NCI-H446 (cell line): ENCODE measurements at regions not wholly inside any gene's neighbourhood (a gene's known extent, or its start where the extent isn't known, plus 50 kb on each side); places are given as distances from the start of the nearest gene placed in this dataset.
"Not testable (repeated sequence)": the region's sequence is repeated elsewhere in the genome, so short reads cannot be mapped to it uniquely, and the experiment has no call there.

Experiments
- DNase-seq, 2 experiments: peaks; one replicate each; lab custom pipeline; 2025; lab: John Stamatoyannopoulos, UW

DNA sequence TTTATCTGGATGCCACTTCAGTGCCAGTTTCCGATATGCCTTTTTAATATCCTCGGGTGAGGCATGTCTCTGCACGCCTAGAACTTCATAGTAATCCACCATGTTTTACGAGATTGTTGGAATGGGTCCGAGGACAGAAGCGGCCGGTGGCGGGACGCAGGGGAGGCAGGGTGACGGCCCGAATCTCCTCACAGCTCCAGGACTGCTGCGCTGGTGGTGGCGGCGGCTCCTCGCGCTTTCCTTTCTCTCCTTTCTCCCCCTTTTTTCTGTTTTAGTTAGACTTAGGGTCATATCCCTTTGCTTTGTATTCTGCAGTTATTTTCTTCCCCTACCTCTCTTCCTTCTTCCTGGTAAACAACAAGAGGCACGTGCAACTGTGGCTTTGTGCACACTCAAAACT lies 645.8 kb downstream of the ETS1 start:
- not testable (repeated sequence) for DNase-seq

DNA sequence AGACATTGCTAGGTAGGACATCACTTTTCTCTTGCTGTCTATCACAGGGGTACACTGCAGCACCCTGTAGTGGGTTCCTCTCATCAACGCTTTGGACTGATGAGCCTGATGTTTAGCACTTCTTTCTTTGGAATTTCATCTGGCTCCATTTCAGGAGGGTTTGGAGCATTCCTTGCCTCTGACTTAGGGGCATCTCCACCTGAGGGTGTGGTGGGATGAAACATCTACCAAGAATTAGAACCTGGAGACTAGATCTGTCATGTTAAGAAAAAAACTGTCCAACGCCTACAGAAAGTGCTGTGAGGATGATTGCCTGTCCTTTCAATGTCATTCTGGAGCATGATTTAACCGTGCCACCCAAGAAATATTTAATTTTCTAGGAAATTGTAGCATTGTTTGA lies 648.4 kb downstream of the ETS1 start:
- no peak for DNase-seq

DNA sequence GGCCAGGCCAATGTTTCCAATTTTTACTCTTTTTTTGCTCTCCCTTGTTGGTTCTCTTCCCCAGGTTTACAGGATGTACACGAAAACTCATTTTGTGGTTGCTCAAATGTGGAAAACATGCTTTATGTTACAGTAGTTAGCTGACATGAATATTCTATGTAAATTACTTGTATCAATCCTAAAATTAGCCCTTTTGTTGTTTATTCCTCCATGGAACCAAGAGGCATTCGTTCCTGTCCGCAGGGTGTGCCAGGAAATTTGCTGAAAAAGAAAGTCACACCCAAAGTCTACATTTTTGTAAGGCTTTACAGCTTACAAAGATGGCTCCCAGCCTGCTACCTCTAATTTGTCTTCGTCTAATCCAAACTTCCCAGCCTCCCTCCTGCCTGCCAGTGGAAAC lies 652.3 kb downstream of the ETS1 start:
- DNase-seq: no peak

DNA sequence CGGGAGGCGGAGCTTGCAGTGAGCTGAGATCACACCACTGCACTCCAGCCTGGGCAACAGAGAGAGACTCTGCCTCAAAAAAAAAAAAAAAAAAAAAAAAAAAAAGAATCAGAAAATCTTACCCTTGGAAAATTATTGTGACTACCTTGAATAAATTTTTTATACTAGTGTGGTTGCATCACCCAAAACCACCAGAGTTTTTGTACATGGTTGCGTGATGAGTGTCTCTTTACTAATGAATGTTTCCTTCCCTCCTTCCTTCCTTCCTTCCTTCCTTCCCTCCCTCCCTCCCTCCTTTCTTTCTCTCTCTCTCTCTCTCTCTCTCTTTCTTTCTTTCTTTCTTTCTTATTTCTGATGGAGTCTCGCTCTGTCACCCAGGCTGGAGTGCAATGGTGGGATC lies 653.4 kb downstream of the ETS1 start:
- not testable (repeated sequence) for DNase-seq

DNA sequence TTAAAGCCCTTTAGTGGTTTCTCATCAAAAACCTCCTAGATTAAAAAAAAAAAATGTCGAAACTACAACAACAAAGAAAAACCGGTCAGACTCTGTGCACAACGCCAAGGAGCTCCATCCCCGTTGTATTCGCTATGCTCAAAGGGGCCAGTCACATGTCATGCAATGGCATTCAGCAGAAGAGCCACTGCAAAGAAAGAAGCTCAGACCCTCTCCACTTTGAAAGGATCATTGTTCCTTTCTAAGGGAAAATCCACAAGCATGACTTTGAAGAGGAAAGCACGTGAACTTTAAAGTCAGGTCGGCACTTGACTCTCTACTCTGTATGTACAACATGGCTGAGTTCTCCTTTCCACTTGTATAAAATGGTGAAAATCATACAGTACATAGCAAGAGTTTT lies 655.6 kb downstream of the ETS1 start:
- DNase-seq: no peak

DNA sequence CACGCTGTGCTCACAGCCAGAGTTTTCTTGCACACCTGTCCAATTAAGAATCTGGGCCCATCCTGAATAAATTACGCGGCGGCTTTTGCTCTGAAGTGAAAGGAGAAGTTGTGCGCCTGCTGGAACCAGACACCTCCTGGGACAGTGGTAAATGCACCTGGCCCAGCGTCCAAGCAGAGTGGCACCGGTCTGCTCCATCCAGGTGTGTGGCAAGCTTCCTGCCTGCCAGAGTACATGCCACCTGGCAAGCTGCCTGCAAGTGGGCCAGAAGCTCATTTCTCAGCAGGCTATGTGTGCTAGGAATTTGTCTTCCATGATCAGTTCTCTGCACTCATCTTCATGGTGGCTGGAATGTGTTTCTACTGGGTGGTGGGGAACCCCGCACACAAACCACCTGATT lies 660.6 kb downstream of the ETS1 start:
- no peak for DNase-seq

DNA sequence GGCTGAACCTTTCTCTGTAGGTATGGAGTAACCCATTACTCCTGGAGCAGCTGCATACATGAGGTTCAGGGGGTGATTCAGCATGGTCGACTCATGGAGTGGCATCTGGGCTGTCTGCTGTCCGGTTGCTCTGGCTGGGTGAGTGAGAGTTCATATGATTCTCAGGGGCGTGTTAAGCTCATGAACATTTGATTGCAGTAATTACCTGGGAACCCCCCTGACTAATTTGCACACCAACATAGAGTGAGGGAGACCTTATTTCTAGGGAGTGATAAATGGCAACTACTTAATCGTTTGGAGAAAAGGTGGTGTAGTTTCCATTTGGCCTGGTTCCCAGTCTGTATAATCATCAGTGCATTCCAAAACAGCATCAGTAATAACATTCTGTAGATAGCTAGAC lies 661.9 kb downstream of the ETS1 start:
- no peak for DNase-seq

DNA sequence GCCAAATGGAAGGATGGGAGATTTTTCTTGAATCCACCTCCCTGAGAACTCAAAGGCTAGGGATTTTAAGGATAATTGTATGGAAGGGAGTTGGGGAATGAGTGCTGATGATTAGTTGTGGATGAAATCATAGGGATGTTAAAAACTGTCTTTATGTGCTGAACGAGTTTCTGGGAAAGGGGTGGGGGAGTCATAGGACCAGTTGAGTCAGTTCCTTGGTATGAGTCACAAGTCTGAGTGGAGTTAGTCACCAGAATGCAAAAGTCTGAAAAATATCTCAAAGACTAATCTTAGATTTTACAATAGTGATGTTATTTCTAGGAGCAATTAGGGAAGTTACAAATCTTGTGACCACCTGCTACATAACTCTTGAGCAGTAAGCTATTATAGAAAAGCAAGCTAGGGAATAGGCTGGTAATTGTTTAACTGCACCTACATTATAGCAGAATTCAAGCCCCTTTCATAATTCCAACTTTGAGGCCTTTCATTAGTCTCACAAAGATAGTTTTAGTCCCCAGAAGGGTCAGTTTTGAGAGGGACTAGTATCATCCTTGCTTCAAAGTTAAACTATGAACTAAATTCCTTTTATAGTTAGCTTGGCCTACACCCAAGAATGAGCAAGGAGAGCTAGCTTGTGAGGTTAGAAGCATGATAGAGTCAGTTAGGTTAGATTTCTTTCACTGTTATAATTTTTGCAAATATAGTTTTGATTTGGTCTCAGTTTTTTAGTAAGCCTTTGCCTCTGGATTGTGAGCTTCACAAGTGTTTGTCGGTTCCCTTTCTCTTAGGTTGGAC lies 668.0 kb downstream of the ETS1 start:
- no peak for DNase-seq

DNA sequence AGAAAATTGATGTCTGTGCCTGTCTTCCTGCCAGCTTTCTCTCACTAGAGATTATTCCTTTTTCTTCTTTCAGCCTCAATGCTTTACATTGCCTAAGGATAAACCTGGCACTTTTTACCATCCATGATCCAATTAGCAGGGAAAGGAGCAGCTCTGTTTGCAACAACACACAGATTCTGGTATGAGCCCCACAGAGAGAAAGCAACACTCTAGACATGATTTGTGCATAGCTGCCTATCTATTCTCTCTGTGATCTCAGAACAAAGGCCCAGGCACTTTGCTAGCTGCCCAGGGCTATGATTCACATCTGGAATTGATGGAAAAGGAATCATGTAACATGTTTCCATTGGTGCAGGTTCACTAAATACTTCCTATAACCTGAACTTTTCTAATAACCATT lies 685.0 kb downstream of the ETS1 start:
- DNase-seq: no peak

DNA sequence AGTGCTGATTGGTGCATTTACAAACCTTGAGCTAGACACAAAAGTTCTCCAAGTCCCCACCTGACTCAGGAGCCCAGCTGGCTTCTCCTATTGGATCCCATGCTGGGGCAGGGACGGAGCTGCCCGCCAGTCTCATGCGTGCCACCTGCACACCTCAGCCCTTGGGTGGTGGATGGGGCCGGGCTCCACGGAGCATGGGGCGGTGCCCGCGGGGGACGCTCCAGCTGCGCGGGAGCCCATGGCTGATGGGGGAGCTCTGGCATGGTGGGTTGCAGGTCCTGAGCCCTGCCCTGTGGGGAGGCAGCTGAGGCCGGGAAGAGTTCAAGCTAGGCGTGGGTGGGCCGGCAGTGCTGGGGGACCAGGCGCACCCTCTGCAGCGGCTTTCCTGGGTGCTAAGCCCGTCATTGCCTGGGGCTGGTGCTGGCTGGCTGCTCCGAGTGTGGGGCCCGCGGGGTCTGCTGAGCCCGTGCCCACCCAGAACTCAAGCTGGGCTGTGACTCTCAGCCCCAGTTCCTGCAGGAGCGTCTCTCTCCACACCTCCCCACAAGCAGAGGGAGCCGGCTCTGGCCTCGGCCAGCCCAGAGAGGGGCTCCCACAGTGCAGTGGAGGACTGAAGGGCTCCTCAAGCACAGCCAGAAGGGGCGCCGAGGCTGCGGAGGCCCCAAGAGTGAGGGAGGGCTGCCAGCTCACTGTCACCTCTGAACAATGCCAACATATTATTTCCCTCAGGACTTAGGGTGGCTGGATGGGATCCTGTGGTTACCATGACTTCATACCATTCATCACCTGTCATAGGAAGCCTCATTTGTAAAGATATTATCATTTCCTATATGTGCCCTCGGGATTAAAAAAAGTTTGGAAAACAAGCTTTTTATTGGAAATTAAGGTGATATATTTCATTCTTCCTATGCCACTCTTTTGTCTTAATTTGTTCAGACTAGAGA lies 688.7 kb downstream of the ETS1 start:
- DNase-seq: no peak

DNA sequence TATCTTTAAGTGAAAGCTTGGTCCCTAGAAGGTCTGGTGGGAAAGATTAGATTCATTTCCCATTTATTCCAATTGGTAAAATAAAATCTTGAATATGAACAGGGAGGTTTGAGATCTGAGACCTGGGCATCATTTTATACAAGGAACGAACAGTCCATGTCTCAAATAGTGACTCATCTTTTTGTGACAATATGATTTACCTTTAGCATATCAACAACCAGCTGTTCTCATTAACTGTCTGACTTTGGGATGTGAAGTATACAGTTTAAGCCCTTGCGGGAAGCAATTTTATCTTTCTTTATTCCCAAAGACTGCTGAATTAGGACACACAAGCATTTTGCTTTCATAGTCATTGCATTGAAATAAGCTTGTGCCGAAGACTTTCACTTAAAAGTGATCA lies 691.6 kb downstream of the ETS1 start:
- no peak for DNase-seq

DNA sequence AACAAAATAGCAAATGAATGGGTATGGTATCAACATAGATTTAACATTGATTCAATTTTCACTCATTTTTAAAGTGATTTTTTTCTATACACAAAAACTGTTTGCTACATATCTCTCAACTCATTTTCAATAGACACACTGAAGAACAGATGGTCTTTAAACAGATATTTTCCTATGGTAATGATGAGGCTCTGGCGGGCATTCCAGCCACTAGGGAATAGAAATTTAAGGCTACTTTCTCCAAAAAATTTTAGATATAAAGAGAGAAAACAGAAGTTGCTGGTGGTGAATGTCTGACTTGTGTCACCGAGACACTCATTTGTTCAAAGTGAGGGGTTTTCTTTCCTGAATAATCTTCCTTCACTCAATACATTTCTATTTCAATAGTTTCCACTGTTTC lies 693.0 kb downstream of the ETS1 start:
- no peak for DNase-seq

DNA sequence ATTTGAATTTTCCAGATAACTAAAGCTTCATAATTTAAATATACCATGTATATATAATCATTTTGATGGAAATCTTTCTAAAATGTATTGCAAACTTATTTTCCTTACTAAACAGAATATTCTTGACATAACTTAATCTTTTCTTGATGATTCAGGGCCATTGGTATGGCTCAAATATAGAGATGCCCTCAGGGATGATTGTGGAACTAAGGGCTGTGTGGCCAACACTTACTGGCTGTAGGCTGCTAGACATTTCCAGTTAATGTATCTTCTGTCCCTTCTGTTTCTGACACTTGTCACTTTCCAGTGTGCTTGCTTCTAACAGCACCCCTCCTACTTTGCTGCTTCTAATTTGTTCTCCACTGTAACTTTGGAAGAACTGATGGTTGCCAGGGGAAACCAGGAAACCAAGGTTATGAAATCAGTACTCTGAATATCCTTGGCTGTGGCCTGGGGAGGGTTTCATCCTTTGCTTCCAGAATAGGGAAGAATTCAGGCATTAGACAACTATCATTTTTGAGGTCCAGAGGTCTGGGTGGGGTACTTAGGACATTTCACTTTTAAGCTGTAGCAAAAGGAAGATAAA lies 697.2 kb downstream of the ETS1 start:
- DNase-seq: no peak

DNA sequence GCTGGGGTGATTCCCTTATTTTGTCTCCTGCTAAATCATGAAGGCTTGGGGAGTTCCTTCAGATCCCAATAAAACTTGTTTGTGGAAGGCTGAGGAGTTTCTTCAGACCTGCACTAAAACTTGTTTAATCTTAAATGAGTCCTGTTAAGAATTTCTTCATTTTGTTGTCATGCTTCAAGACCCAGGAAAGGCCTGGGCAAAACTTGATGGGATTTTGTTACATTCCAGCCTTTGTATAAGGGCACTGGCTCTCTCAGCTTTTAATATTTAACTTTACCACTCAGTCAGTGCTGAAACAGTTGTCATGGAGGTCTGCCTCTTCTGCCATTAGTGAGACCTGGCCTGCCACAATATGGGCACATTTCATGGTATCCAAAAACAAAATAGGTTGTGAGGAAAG lies 699.0 kb downstream of the ETS1 start:
- DNase-seq: no peak

DNA sequence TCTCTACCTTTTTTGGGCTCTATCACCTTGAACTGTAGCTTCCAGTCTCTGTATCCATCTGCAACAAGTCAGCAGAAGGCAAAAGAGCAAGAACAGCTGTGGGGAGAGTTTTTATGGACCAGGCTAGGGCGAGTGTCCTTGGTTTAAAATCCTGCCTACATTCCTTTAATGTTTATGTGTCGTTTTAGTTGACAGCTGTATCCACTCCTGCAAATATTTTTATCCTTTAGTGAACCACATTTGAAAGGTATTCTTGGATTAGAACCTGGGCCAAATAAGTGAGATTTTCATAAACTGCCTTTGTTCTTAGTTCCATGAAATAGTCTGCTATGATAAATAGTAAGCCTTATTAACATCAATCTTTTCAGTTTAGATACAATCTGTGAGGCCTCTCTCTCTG lies 712.2 kb downstream of the ETS1 start:
- DNase-seq: no peak

DNA sequence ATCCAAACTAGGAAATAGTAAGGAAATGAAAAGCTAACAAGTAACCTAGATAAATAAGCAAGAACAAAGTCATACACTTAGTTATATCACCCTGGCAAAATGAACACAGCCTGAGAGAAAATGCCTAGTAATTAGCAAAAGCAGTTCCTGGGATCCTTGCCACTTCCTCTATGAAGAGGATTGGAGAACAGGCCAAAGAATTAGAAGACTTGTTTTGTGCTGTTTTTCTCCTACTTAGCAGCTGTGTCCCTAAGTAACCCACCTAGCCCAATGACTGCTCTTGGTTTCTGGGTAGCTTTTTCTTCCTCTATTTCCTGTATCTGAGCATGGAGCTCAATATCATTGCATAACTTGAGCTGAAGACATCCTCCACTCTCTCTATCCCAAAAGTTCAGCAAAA lies 713.9 kb downstream of the ETS1 start:
- DNase-seq: no peak

DNA sequence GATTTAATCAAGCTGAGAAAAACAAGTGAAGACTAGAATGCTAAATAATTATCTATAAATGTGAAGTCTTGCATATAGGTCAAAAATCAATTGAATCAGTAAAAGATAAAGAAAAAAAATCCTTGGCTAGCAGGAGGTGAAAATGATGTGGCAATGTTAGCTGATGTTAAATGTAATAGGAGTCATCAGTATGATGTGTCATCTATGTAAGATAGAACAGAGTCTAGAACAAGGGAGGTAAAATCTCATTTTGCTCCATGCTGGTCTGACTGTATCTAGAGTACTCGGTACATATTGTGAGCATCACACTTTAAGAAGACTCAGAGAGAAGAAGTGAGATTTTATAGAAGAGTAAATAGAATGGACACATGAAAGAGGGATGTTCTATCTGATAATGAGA lies 721.2 kb downstream of the ETS1 start:
- no peak for DNase-seq

DNA sequence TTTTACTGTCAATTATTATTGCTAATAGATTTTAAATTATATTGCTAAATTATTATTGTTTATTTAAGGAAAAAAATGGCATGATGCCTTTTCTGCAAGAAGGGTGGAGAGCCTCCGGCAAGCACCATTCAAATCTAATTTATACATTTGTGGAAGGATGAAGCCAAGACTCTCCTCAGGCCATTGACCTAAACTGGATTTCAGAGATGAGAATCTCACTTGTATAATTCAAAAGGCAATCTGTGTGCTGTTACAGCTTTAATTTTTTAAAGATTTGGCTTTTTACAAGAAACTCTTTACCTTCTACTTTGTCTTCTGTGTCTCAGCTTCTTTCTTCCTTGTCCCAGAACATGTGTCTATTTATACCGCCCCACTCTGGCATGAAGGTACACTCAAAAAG lies 722.5 kb downstream of the ETS1 start:
- DNase-seq: no peak

DNA sequence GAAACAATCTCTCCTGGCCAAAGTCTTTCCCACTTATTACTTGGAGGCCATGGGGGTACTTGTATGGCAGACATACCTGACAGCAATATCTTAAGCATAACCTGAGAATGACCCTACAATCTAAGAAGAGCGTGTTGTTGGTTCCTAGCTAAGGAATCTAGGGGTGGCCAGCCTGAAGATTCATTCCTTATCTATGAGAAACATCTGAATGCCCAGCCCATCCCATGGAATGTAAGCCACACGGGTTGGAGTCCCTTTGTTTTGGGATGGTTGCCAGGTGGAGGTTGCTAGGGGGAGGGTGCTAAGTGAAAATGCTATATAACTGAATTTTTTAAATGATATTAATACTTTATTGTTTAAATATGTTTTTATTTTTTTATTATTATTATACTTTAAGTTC lies 725.0 kb downstream of the ETS1 start:
- no peak for DNase-seq

DNA sequence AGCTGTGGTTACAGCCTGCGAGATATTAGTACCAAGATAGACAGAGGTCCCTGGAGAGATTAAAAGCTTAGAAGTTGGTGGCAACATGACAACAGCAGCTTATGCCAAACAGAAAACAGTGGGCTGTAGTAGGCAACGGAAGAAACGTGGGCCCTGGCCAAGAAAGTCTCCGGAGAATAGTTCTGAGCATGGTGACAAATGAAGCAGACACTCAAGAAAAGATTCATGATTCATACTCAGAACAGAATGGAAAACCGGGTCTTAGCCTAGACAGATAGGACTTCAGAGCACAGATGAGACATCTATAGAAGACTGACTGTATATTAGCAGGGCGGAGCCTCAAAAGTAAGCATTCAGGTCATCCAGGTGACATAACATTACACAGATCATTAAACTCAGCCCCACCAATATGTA lies 727.4 kb downstream of the ETS1 start:
- DNase-seq: no peak

DNA sequence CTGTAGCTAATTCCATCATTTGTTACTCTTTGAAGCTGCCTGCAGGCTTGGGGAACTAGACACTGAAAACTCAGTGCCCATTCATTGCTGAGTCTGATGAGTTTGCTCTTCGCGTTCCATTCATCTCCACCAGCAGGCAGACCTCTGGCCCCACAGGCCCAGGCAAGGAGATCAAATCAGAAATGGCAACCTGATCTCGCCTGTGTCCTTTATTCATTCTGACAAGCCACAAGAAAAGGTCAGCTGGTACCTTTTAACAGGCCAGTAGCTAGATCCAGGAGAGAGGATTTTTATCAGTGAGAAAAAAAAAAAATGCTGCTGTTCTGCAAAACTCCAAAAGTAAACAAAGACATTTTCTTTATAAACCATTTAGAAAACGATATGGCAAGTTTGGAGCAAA lies 742.5 kb downstream of the ETS1 start:
- no peak for DNase-seq

DNA sequence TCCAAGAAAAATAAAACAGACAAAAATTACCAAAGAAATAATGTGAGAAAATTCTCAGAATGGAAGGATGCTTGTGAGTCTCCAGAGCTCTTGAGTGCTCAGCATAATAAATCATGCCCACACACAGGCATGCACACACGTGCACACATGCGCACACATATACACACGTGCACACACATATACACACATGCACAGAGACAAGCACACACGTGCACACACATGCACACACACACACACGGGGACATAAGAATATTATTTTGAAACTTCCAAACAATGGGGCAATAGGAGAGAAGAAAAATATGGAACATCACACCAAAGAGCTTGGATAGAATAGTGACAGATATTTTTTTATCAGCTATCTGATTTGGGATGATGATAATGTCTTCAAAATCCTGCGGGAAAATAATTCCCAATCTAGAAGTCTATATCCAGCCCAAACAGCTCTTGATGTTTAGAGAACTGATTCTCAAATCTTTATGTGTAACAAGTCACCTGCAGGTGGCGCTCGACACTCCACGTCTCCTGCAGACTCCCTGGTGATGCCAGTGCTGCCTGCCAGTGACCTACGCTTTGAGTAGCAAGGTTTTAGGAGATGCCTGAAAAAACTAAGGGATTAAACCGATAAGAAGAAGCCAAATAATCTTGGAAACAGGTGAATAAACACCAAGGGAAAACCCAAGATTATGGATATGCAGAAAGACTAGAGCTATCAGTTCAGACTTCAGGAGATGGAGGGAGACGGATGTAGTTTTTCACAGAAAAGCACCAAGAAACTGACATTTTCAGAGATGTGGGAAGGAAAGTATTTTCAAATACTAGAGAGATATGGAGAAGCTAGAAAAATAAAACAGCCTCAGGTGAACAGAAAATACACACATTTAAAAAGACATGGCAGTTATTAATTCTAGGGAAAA lies 743.6 kb downstream of the ETS1 start:
- peak in 1 of 2 experiments; percentile 4 for DNase-seq
